ENCODE measurements at regions not wholly inside any gene's neighbourhood (a gene's known extent, or its start where the extent isn't known, plus 50 kb on each side); places are given as distances from the start of the nearest gene placed in this dataset.
"Not testable (repeated sequence)": the region's sequence is repeated elsewhere in the genome, so short reads cannot be mapped to it uniquely, and the experiment has no call there.

GRCh38 chr6:53446151-53446550 is 97.4 kb upstream of the ELOVL5 start:
- no peak for DNase-seq (ENCODE audit: low spot score)

GRCh38 chr6:53441761-53442160 is 93.0 kb upstream of the ELOVL5 start:
- no peak for DNase-seq (ENCODE audit: low spot score)

- no peak for DNase-seq (ENCODE audit: low spot score)
These were observed 92.3 kb upstream of the ELOVL5 start for GRCh38 chr6:53441035-53441493.

GRCh38 chr6:53440336-53440945 is 91.7 kb upstream of the ELOVL5 start:
- no peak for DNase-seq (ENCODE audit: low spot score)

GRCh38 chr6:53439556-53439955 is 90.8 kb upstream of the ELOVL5 start:
- DNase-seq (ENCODE audit: low spot score): no peak

GRCh38 chr6:53437557-53438202 is 88.9 kb upstream of the ELOVL5 start:
- peak; percentile 59 for DNase-seq (ENCODE audit: low spot score)

- DNase-seq (ENCODE audit: low spot score): no peak
These were observed 88.0 kb upstream of the ELOVL5 start for GRCh38 chr6:53436526-53437303.

- no peak for DNase-seq (ENCODE audit: low spot score)
These were observed 85.2 kb upstream of the ELOVL5 start for GRCh38 chr6:53433951-53434285.

GRCh38 chr6:53433261-53433950 is 84.7 kb upstream of the ELOVL5 start:
- DNase-seq (ENCODE audit: low spot score): no peak

GRCh38 chr6:53432318-53433161 is 83.8 kb upstream of the ELOVL5 start:
- DNase-seq (ENCODE audit: low spot score): no peak

GRCh38 chr6:53431704-53432103 is 83.0 kb upstream of the ELOVL5 start:
- DNase-seq (ENCODE audit: low spot score): no peak

- DNase-seq (ENCODE audit: low spot score): no peak
These were observed 80.7 kb upstream of the ELOVL5 start for GRCh38 chr6:53429401-53429800.

GRCh38 chr6:53428886-53429285 is 80.1 kb upstream of the ELOVL5 start:
- no peak for DNase-seq (ENCODE audit: low spot score)

- DNase-seq (ENCODE audit: low spot score): no peak
These were observed 78.0 kb upstream of the ELOVL5 start for GRCh38 chr6:53426667-53427270.

- no peak for DNase-seq (ENCODE audit: low spot score)
These were observed 77.4 kb upstream of the ELOVL5 start for GRCh38 chr6:53426117-53426516.

GRCh38 chr6:53424976-53425718 is 76.4 kb upstream of the ELOVL5 start:
- DNase-seq (ENCODE audit: low spot score): no peak

GRCh38 chr6:53424300-53424699 is 75.5 kb upstream of the ELOVL5 start:
- DNase-seq (ENCODE audit: low spot score): no peak

- DNase-seq (ENCODE audit: low spot score): not testable (repeated sequence)
These were observed 74.8 kb upstream of the ELOVL5 start for GRCh38 chr6:53423560-53423959.

GRCh38 chr6:53419026-53419425 is 70.3 kb upstream of the ELOVL5 start:
- no peak for DNase-seq (ENCODE audit: low spot score)

- no peak for DNase-seq (ENCODE audit: low spot score)
These were observed 69.5 kb upstream of the ELOVL5 start for GRCh38 chr6:53418288-53418687.

- no peak for DNase-seq (ENCODE audit: low spot score)
These were observed 68.4 kb upstream of the ELOVL5 start for GRCh38 chr6:53417141-53417540.

Data from hematopoietic multipotent progenitor cell treated with erythropoietin and hydrocortisone succinate and interleukin-3 and kit ligand, for 15 days (in vitro differentiated cells).